ENCODE measurements at regions not wholly inside any gene's neighbourhood (a gene's known extent, or its start where the extent isn't known, plus 50 kb on each side); places are given as distances from the start of the nearest gene placed in this dataset.

GRCh38 chr10:120387326-120387725 lies 69.7 kb upstream of the PLPP4 start:
- TF ChIP-seq CTCF (IDR thresholded peaks at IDR 0.05 in 8 of 11, conservative IDR thresholded peaks at IDR 0.05 in 3 of 11) (no peak), POLR2AphosphoS5 (IDR thresholded peaks at IDR 0.05) (no peak), POLR2A (IDR thresholded peaks at IDR 0.05) (no peak)
